Left renal cortex interstitium (tissue), 4 donors: ENCODE measurements at regions not wholly inside any gene's neighbourhood (a gene's known extent, or its start where the extent isn't known, plus 50 kb on each side); places are given as distances from the start of the nearest gene placed in this dataset.
A peak's percentile ranks its signal among the peaks of the same experiment; 100 is the strongest.

Experiments
- DNase-seq, 4 donors: peaks; one replicate each; pipeline ENCODE4 v3.0.0-alpha.2; 2013; ENCODE audit warnings: low read depth in 4 of 4, low spot score in 2 of 4, missing footprints in 1 of 4

DNA sequence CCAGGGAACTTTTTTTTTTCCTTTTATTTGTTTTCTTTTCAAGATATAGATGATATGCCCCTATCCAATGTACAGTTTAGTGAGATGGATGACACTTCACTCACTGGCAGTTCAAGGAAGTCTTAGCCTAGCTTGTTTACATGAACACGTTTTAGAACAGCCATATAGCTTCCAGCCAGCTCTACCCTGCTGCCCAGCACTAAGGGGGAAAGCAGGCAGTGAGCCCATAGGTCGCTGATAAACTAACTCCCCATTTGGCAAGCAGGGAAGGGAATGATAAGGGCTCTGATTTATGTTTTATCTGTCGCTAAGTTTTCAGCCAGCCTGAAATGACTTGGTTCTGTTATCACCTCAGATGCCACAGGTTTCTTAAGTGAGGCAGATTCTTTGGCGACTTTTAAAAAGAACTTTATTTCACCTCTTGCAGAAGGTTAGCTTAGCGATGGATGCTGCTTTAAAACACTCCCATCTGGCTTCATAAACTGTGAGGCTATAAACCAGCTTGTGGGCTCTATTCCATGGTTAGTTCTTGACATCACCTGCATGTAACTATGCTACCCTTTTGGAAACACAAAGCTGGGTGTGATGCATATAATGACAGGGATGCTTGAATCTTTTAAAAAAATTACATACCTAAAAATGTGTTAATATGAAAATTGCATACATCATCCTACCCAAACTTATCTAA is 348.4 kb downstream of the FBXO8 start:
- DNase-seq: no peak

- DNase-seq: no peak
Observed at GRCh38 chr4:173934201-173934600, 349.3 kb downstream of the FBXO8 start.

- no peak for DNase-seq
Observed at GRCh38 chr4:173932701-173933100, 350.8 kb downstream of the FBXO8 start.

DNA sequence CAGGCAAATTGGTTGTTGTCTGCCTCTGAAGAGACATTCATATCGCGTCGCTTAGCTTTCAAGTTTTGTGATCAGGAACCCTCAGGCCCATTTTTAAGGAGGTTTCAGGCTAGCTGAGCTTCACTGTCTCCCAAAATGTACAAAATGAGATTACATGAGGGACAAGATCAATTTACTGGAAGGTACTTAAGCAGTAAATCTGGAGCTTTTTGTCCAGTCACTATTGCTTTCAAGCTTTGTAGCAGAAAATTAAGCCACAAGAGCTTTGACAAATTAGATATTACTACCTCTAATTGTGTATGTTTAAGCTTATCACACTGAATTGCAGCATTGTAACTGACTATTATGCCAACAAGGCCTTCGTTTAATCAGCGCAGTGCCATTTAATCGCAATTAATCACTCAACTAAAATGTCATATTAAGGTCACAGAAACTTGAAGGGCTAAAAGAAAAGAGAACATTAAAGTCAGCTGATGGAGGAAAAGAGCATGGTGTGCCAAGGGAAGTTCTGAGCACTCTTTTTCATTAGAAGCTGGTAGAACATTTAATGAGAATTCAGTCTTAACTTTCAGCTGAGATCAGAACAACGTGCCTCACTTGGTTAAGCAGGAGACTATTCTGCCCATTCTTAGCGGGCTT is 353.0 kb downstream of the FBXO8 start:
- DNase-seq: no peak

GRCh38 chr4:173929921-173930320 is 353.5 kb downstream of the FBXO8 start:
- no peak for DNase-seq

- no peak for DNase-seq
Observed at GRCh38 chr4:173924561-173924960, 358.9 kb downstream of the FBXO8 start.

DNA sequence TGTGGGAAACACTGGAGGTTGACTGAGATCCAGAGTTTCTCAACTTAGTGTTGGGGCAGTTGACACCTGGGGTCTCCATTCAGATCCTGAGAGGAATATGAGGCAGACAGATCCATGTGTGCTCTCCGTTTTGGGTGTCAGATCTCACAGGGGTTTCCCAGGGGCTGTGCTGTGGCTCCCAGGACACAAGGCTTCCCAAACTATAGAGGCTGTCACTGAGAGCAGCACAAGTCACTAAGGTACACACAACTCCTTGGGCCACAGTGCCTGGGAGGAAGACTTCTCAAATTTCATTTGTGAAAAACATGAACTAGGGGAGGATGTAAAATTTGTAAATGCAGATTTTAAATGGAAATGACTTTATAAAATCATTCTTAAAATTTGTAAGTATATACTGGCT is 363.6 kb downstream of the FBXO8 start:
- DNase-seq: no peak

- no peak for DNase-seq
Observed at GRCh38 chr4:173919196-173919595, 364.3 kb downstream of the FBXO8 start.

DNA sequence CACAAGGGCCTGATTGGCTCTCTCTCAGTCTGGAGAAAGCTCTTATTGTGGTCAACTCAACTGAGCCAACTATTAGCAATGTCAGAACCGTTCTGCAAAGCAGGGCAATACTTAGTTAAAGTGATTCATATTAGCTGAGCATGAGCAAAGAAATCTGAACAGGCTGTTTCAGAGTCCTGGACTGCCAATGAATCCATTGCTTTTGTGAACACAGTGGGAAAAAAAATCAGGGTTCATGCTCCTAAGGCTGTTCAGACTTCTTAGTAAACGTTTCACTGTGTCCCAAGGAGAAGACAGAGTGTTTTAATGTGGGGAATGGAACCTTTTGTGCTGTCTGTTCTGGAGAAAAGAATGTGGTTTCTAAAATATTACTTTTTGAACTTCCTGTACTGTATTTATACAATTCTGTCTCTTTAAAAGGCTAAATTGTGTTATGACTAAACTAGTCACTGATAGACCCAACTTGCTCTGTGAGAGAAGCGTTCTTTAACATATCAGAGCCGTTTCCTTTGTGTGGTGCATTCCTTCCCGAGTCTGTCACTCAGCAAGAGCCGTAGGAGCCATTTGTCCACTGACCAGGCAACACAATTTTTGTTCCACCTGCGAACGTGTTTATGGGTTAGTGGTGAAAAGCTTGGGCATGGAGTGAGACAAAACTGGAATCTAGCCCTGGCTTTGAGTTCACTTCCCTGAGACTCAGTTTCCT is 366.1 kb downstream of the FBXO8 start:
- DNase-seq: no peak

DNA sequence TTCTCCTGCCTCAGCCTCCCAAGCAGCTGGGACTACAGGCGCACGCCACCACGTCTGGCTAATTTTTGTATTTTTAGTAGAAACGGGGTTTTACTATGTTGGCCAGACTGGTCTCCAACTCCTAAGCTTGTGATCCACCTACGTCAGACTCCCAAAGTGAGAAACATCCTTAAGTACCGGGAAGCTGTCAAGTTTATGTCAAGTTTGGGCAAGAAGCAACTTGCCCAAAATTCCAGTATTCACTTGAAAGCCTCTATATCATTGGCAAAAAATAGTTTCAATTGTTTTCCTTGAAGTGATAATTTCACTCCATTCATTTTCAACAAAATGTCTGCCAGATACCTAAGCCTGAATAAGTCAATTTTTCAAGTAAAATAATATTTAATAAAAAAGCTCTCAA is 370.0 kb downstream of the FBXO8 start:
- no peak for DNase-seq

GRCh38 chr4:173912384-173912783 is 371.1 kb downstream of the FBXO8 start:
- no peak for DNase-seq

GRCh38 chr4:173910891-173911290 is 372.6 kb downstream of the FBXO8 start:
- DNase-seq: no peak

DNA sequence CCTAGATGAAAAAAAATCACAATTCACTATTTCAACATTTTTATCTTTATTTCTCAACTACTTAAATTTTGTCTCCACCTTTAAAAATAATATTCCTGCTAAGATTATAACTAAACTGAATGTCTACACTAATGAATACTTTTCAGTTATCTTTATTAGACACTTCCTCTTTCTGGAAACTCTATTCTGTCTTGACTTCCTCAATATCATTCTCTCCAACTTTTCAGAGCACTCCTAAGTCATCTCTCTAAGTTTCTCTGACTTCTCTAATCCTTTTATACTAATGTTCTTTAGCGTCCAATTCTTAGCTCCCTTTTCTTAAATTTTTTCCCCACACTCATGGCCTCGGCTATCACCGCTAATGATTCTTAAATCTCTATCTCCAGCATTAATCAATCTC is 374.2 kb downstream of the FBXO8 start:
- DNase-seq: no peak

DNA sequence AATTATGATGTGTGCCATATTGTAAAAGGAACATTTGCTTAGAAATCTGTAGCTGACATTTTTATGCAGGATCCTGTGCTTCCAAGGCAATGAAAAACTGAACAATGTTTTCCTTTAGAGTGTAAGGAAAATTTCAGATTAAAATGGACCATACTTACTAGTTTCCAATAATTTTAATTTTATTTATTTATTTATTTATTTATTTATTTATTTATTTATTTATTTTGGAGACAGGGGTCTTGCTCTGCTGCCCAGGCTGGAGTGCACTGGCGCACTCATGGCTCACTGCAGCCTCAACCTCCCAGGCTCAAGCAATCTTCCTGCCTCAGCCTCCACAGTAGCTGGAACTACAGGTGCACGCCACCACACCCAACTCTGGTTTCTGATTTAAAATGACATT is 369.8 kb upstream of the HAND2 start:
- no peak for DNase-seq

GRCh38 chr4:173891072-173891471 is 361.0 kb upstream of the HAND2 start:
- no peak for DNase-seq

- no peak for DNase-seq
Observed at GRCh38 chr4:173883821-173884220, 353.8 kb upstream of the HAND2 start.

DNA sequence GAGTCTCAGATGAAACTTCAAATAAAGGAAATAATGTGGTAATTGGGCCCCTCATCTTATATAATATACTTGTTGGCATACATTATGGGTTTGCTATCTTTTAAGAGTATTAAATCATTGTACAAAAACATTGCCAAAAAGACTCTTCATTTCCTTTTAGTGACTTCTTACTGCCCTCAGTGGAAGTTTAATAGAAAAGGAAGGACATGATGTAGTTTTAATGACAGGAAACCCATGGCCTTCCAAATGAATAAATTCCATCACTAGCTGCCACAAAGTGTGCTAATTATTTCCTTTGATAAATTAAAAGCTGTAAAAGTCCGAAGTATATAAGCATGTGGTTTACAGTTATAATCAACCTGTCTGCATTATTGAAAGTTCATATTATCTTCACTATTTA is 350.9 kb upstream of the HAND2 start:
- DNase-seq: no peak

DNA sequence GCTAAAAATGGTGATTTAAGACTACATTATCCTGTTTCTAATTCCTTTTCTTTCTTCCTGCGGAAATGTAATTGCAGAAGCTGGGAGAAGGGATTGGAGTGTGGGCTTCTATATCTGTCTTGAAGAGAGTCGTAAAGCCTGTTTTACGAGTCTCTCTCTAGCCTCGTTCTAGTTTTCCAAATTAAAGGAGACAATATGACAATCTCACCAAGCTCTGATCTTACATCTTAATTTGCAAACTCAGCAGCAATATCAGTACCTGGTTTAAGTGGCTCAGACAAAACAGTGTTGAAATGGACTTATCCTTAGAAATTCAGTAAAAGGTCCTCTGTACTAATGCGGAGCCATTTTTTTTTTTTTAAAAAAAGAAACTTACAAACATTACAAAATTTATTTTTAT is 349.5 kb upstream of the HAND2 start:
- DNase-seq: peak in 1 of 4 donors; percentile 3

DNA sequence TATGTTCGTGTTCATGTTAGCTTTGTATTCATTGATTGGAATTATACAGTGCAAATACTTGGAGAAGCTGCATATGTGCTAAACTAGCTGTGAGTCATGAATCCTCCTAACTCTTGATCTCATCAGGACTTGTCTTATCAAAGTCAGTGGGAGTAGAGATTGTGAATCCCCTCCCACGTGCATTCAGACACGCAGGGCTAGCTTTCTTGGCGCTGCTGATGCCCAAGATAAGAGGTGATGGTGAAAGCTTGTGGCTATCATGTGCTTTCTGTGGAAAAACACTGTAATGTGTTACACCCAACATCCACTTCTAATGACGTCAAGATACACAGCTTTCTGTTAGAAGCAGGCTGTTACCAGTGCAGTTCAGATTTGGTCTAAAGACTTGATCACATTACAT is 348.7 kb upstream of the HAND2 start:
- DNase-seq: no peak

GRCh38 chr4:173871643-173872042 is 341.6 kb upstream of the HAND2 start:
- no peak for DNase-seq

DNA sequence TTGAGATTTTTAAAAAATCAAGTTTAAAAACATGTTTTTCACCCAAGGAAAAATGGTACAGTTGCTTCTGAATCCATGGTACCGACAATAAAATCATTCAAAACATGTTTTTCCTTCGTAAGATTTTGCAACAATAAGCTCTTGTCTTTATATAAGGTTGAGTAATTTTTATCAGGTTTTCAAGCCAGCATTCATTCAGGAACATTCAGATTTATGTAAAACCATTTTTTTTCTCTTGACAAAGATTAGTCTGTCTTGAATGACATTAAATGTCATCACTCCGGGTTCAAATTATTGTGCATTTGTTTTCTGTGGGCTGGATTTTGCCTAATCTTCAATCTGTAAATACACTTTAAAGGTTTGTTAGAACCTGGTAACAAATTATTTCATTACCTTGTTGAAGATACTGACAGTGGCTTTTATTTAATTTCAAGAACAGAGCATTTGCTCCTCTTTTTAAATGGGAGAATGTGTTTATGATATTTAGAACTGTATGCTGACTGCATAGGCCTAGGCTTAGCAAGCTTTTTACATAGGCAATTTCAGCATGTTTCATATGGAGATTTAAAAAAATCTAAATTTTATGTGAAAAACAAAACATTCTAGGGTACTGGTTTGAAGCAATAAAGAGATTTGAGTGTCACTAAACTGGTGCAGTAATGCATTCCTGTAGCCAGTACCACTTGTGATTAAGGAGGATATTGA is 336.4 kb upstream of the HAND2 start:
- DNase-seq: no peak
